ENCODE measurements at regions not wholly inside any gene's neighbourhood (a gene's known extent, or its start where the extent isn't known, plus 50 kb on each side); places are given as distances from the start of the nearest gene placed in this dataset.

DNA sequence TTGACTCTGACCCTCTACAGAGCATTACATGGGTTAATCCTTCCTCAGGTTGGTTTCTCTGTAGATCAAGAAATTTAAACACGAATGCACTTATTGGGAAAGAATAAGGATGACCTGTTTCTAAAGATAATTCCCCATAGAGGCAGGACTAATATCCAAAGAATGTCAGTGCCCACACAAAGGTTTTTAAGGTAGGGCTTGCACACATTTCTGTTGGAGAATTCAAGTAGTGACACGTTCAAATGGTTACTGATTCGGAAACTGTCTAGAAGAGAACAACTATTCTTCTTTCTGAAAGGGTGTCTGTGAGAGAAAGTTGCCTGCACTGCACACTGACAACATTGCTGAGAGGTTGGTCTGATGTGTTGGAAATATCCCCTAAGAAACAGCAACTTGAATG, 167.3 kb downstream of the ZNF326 start:
- H2AFZ ChIP-seq (ENCODE audit: low read length): no peak overlapping the region
- H2BK20ac ChIP-seq (ENCODE audit: low read depth, low read length, poor library complexity, severe bottlenecking): no peak overlapping the region
- no peak overlapping the region for H3K27ac ChIP-seq (ENCODE audit: insufficient read length, low read depth, low read length)
- H2BK12ac ChIP-seq (ENCODE audit: insufficient read length, low read depth, low read length): no peak overlapping the region
- no peaks in the 10 kb centered on the region for H4K20me1 ChIP-seq (ENCODE audit: control insufficient read depth, insufficient read depth, insufficient read length)
- no peak overlapping the region for H3K4ac ChIP-seq (ENCODE audit: low read depth, low read length)
- no peaks in the 10 kb centered on the region for H3K4me1 Mint-ChIP-seq
- no peaks in the 10 kb centered on the region for H3K9me3 ChIP-seq (ENCODE audit: control insufficient read depth, low read depth, low read length)
- H3K4me3 Mint-ChIP-seq: no peak overlapping the region
- no peaks in the 10 kb centered on the region for H3K27me3 Mint-ChIP-seq (ENCODE audit: low read depth)
- H3K23ac ChIP-seq (ENCODE audit: insufficient read length, low read depth, low read length): no peak overlapping the region
- no peak overlapping the region for H3K18ac ChIP-seq (ENCODE audit: insufficient read length, low read depth, low read length)
- H3K9ac ChIP-seq (ENCODE audit: extremely low read depth, insufficient read length, low read length): no peak overlapping the region
- no peak overlapping the region for H3T11ph ChIP-seq (ENCODE audit: low read length)
- no peaks in the 10 kb centered on the region for H3K23me2 ChIP-seq (ENCODE audit: insufficient read length, low read depth, low read length, poor library complexity, severe bottlenecking)
- no peaks in the 10 kb centered on the region for H3K27me3 ChIP-seq (ENCODE audit: insufficient read depth, low read length)
- no peak overlapping the region for H2BK5ac ChIP-seq (ENCODE audit: insufficient read length, low read length)
- no peaks in the 10 kb centered on the region for H3K79me1 ChIP-seq (ENCODE audit: insufficient read depth, low read depth, low read length, poor library complexity, severe bottlenecking)
- no peak overlapping the region for H4K5ac ChIP-seq (ENCODE audit: insufficient read length, low read depth, low read length)
- no peaks in the 10 kb centered on the region for H3K4me1 ChIP-seq (ENCODE audit: insufficient read depth, low read length)
- WGBS (ENCODE audit: extremely low coverage, insufficient read length, low lambda C conversion rate): no CpG with 5 or more reads among the region's 3 CpGs
- no peak overlapping the region for H2BK120ac ChIP-seq (ENCODE audit: low read depth, low read length, poor library complexity, severe bottlenecking)
- H3K79me2 ChIP-seq (ENCODE audit: insufficient read depth, low read length): no peaks in the 10 kb centered on the region
- no peak overlapping the region for H3K56ac ChIP-seq (ENCODE audit: insufficient read length, low read depth, low read length)
- H2BK15ac ChIP-seq (ENCODE audit: low read depth, low read length): no peak overlapping the region
- no peak overlapping the region for H2AK5ac ChIP-seq (ENCODE audit: insufficient read length, low read length)
- peaks cover 7 to 9% of the 10 kb centered on the region in 2 experiments for H3K9me3 Mint-ChIP-seq
- H3K36me3 Mint-ChIP-seq (ENCODE audit: insufficient read depth in 1 of 3, low read depth in 3 of 3): peaks cover 5 to 14% (median 7%) of the 10 kb centered on the region in 3 experiments; a peak in 6 of 7 replicates
- TF ChIP-seq, protein P1, sequence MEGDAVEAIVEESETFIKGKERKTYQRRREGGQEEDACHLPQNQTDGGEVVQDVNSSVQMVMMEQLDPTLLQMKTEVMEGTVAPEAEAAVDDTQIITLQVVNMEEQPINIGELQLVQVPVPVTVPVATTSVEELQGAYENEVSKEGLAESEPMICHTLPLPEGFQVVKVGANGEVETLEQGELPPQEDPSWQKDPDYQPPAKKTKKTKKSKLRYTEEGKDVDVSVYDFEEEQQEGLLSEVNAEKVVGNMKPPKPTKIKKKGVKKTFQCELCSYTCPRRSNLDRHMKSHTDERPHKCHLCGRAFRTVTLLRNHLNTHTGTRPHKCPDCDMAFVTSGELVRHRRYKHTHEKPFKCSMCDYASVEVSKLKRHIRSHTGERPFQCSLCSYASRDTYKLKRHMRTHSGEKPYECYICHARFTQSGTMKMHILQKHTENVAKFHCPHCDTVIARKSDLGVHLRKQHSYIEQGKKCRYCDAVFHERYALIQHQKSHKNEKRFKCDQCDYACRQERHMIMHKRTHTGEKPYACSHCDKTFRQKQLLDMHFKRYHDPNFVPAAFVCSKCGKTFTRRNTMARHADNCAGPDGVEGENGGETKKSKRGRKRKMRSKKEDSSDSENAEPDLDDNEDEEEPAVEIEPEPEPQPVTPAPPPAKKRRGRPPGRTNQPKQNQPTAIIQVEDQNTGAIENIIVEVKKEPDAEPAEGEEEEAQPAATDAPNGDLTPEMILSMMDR (conservative IDR thresholded peaks at IDR 0.05): no peak
- no peak for DNase-seq
- H4K91ac ChIP-seq (ENCODE audit: insufficient read length, low read depth, low read length): no peak overlapping the region
- no peak overlapping the region for H3K4me2 ChIP-seq (ENCODE audit: insufficient read depth, insufficient read length, low read length)
- no peak overlapping the region for H3K27ac Mint-ChIP-seq
- H3K14ac ChIP-seq (ENCODE audit: insufficient read depth, low read length): no peak overlapping the region
- no peak overlapping the region for H4K8ac ChIP-seq (replicated peaks; ENCODE audit: insufficient read length, low read depth, low read length)
